ENCODE measurements at regions not wholly inside any gene's neighbourhood (a gene's known extent, or its start where the extent isn't known, plus 50 kb on each side); places are given as distances from the start of the nearest gene placed in this dataset.

GRCh38 chr10:33529234-33529633, 194.8 kb upstream of the NRP1 start:
- in situ Hi-C loops (cut with MboI; ENCODE audit: low pct_unique_long_range_greater_than_20kb, low sequenced_read_pairs, unreplicated experiment) = no loop called here
- no peak for TF ChIP-seq CTCF (IDR thresholded peaks at IDR 0.05; ENCODE audit: extremely low read depth, insufficient read depth, missing control alignments)
- no peak for DNase-seq (ENCODE audit: low spot score)

- in situ Hi-C loops (cut with MboI; ENCODE audit: low pct_unique_long_range_greater_than_20kb, low sequenced_read_pairs, unreplicated experiment) = no loop called here
- TF ChIP-seq CTCF (IDR thresholded peaks at IDR 0.05; ENCODE audit: extremely low read depth, insufficient read depth, missing control alignments) = no peak
- DNase-seq (ENCODE audit: low spot score) = no peak
Measured at GRCh38 chr10:33524966-33525365, 190.5 kb upstream of the NRP1 start.

- DNase-seq (ENCODE audit: low spot score) = no peak
- in situ Hi-C loops (cut with MboI; ENCODE audit: low pct_unique_long_range_greater_than_20kb, low sequenced_read_pairs, unreplicated experiment) = no loop called here
- TF ChIP-seq CTCF (IDR thresholded peaks at IDR 0.05; ENCODE audit: extremely low read depth, insufficient read depth, missing control alignments) = no peak
Measured at GRCh38 chr10:33524041-33524440, 189.6 kb upstream of the NRP1 start.

GRCh38 chr10:33523236-33523792, 188.8 kb upstream of the NRP1 start:
- TF ChIP-seq CTCF (IDR thresholded peaks at IDR 0.05; ENCODE audit: extremely low read depth, insufficient read depth, missing control alignments) = no peak
- in situ Hi-C loops (cut with MboI; ENCODE audit: low pct_unique_long_range_greater_than_20kb, low sequenced_read_pairs, unreplicated experiment) = no loop called here
- no peak for DNase-seq (ENCODE audit: low spot score)

- no peak for DNase-seq (ENCODE audit: low spot score)
- no peak for TF ChIP-seq CTCF (IDR thresholded peaks at IDR 0.05; ENCODE audit: extremely low read depth, insufficient read depth, missing control alignments)
- in situ Hi-C loops (cut with MboI; ENCODE audit: low pct_unique_long_range_greater_than_20kb, low sequenced_read_pairs, unreplicated experiment) = no loop called here
Measured at GRCh38 chr10:33521904-33522303, 187.4 kb upstream of the NRP1 start.

- in situ Hi-C loops (cut with MboI; ENCODE audit: low pct_unique_long_range_greater_than_20kb, low sequenced_read_pairs, unreplicated experiment) = no loop called here
- no peak for TF ChIP-seq CTCF (IDR thresholded peaks at IDR 0.05; ENCODE audit: extremely low read depth, insufficient read depth, missing control alignments)
- no peak for DNase-seq (ENCODE audit: low spot score)
Measured at GRCh38 chr10:33521062-33521461, 186.6 kb upstream of the NRP1 start.

GRCh38 chr10:33520223-33520622, 185.8 kb upstream of the NRP1 start:
- TF ChIP-seq CTCF (IDR thresholded peaks at IDR 0.05; ENCODE audit: extremely low read depth, insufficient read depth, missing control alignments) = no peak
- in situ Hi-C loops (cut with MboI; ENCODE audit: low pct_unique_long_range_greater_than_20kb, low sequenced_read_pairs, unreplicated experiment) = no loop called here
- DNase-seq (ENCODE audit: low spot score) = no peak
